Omental fat pad (tissue), 3 donors: ENCODE measurements at regions not wholly inside any gene's neighbourhood (a gene's known extent, or its start where the extent isn't known, plus 50 kb on each side); places are given as distances from the start of the nearest gene placed in this dataset.

ENCODE experiments used
- ATAC-seq: fragments of 150-250 bp; one replicate; pipeline ENCODE4 v1.9.1; 2016; ENCODE audit warnings: mild to moderate bottlenecking, moderate library complexity; ENCODE audit not compliant: low FRiP score
- DNase-seq: peaks from one replicate; pipeline ENCODE4 v3.0.0-alpha.2; 2019; ENCODE audit warnings: low spot score
- TF ChIP-seq, protein P1 (sequence below), 3 donors: fragments of 450-650 bp; IDR thresholded peaks; one replicate each; pipeline ENCODE4 v1.5.1; 2016 to 2017; ENCODE audit warnings: antibody characterized with exemption in 3 of 3, mild to moderate bottlenecking in 3 of 3, moderate library complexity in 2 of 3

DNA sequence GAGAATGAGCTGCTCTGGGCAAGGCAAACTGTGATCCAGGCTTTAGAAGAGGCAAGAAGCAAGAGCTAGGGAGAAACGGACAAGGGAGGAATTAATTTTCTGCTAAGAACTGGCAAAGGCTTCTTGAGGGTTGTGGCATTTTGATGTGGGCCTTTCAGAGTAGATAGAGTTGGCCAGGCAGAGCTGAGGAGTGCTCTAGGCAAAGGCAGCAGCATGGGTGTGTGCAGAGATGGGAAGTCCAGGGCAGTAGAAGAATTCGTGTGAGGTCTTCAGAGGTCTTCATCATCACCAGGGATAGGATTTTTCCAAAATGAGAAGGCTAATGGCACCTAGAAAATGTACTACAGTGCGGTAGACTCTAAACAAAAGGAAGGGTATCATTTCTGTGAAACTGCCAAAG, 237.8 kb downstream of the LTN1 start:
- no peak for ATAC-seq
- no peak for DNase-seq
- TF ChIP-seq, protein P1, sequence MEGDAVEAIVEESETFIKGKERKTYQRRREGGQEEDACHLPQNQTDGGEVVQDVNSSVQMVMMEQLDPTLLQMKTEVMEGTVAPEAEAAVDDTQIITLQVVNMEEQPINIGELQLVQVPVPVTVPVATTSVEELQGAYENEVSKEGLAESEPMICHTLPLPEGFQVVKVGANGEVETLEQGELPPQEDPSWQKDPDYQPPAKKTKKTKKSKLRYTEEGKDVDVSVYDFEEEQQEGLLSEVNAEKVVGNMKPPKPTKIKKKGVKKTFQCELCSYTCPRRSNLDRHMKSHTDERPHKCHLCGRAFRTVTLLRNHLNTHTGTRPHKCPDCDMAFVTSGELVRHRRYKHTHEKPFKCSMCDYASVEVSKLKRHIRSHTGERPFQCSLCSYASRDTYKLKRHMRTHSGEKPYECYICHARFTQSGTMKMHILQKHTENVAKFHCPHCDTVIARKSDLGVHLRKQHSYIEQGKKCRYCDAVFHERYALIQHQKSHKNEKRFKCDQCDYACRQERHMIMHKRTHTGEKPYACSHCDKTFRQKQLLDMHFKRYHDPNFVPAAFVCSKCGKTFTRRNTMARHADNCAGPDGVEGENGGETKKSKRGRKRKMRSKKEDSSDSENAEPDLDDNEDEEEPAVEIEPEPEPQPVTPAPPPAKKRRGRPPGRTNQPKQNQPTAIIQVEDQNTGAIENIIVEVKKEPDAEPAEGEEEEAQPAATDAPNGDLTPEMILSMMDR (IDR thresholded peaks at IDR 0.05) = no peak

DNA sequence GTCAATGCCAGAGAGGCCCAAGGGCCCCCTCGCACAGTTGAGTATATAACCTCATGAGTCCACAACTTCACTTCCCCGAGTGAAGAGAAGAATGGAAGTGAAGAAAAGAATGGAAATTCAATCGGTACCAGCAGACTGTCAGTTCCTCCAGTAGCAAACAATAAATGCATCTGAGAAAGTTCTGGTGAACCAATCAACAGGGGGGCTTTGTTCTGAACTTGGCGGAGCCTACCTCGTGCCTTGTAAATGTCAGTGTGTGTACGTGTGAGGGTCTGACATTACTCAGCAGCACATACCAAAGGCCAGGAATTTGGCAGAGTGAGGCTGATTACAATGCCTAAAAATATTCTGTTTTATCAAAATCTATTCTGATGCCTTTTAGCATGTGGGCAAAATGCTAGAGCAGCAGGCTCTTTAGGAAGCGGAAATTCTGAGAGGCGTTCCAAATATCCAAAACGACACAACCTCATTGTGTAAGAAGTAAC, 238.5 kb downstream of the LTN1 start:
- TF ChIP-seq, protein P1 (IDR thresholded peaks at IDR 0.05) = no peak
- ATAC-seq (peak; percentile 89), DNase-seq (no peak)

DNA sequence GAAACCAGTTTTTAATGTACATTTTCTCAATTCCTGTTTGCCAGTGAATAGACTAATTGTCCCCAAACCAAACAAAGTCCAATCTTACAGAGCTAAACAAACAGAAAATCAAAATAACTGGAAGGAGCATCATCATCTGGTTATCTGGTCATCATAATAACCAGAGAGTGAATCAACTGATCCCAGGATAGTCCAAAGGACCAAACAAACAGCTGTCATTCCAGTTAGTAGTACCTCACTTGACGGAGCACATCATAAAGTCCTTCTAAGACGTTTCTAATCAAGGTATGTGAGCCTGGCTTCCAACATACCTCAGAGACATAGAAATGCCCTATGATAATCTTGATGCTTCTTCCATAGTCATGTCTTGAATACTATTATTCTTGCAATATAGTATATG, 240.5 kb downstream of the LTN1 start:
- TF ChIP-seq, protein P1 (IDR thresholded peaks at IDR 0.05) = no peak
- DNase-seq (no peak), ATAC-seq (no peak)

DNA sequence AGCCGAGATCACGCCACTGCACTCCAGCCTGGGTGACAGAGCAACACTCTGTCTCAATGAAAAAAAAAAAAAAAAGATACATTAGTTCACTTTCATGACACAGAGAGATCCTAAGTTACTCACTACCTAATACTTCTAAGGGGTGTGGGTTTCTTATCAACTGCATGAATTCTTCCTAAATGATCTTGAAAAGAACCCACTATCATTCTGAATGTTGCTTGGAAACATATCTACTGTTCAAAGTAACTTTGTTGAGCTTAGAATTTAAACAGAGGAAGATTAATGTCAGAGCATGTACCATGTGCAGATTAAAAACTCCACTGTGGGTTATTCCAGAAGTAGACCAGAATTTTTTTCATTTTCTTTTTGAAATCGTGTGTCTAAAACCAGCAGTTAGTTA, 241.5 kb downstream of the LTN1 start:
- DNase-seq = no peak
- TF ChIP-seq, protein P1 (IDR thresholded peaks at IDR 0.05) = no peak
- no peak for ATAC-seq

DNA sequence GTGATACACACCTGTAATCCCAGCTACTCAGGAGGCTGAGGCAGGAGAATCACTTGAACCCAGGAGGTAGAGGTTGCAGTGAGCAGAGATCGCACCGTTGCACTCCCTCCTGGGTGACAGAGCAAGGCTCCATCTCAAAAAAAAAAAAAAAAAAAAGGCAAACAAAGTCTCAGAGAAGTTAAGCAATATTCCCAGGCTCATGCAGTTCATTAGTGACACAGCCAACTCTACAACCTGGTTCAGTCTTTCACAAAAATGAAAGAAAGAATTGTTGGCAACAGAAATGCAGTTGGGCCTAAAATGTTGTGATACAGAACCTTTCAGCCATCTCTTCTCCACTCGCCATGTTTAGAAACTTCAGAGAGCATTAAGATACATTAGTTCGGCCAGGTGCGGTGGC, 242.1 kb downstream of the LTN1 start:
- ATAC-seq (no peak), DNase-seq (no peak)
- TF ChIP-seq, protein P1 (IDR thresholded peaks at IDR 0.05) = no peak

DNA sequence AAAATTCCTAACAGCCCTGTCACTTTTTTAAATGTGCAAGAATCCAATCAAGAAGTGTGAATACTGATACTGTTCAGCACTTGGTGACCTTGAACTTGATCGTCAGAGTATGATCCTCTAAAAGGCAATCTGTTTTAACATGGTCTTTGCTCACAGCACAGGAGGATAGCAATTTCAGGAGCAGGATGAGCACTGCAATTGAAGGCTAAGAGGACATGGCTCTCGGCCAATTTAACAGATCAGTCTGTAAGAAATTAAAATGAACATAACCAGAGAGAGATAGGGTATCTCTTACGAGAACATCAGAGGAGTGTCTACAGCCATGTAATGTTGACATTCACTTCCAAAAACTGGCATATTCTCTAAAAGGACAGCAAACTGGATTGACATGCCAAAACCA, 243.1 kb downstream of the LTN1 start:
- no peak for ATAC-seq
- TF ChIP-seq, protein P1 (IDR thresholded peaks at IDR 0.05) = no peak
- no peak for DNase-seq

DNA sequence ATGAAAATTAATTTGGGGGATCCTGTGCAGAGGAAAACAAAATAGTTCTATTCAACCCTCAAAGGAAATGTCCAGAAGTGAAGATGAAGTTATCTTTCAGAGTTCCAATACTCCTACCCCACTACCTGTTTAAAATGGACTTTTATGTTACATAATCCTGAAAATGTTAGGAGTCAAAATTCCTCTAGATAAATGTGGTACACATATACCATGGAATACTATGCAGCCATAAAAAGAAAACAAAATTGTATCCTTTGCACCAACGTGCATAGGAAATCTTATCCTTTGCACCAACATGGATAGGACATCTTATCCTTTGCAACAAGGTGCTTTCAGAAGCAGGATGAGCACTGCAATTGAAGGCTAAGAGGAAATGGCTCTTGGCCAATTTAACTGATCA, 245.2 kb downstream of the LTN1 start:
- TF ChIP-seq, protein P1 (IDR thresholded peaks at IDR 0.05) = no peak
- ATAC-seq = no peak

More for the DNA sequence above, 245.2 kb downstream of the LTN1 start:
- DNase-seq = no peak
